K562 (cell line): ENCODE measurements at regions not wholly inside any gene's neighbourhood (a gene's known extent, or its start where the extent isn't known, plus 50 kb on each side); places are given as distances from the start of the nearest gene placed in this dataset.

ENCODE experiments used
- ATAC-seq: fragments of 200-7000 bp; cut with Tn5 transposase; 3 replicates; pipeline ENCODE4 v1.9.1; 2020; ENCODE audit warnings: moderate library complexity
- BruUV-seq: library from RNA; stranded (reverse); fragments of 400-500 nt; replicated peaks from 2 replicates; lab custom pipeline; 2021; lab: Mats Ljungman, UMichigan
- CTCF ChIA-PET: fragments of 300-600 bp; formaldehyde crosslinking; extraction: SDS; loops from one replicate; lab custom pipeline; 2021; ENCODE audit warnings: low intra/inter-chr PET ratio; lab: Yijun Ruan, JAX
- POLR2A ChIA-PET: fragments of 300-600, 350-650 bp; sonication (Branson Sonifier 250); formaldehyde crosslinking; extraction: SDS; loops from one replicate; lab custom pipeline; 2021; ENCODE audit warnings: antibody characterized with exemption, inconsistent platforms; lab: Yijun Ruan, JAX
- DNase-seq, 4 experiments: peaks; one replicate each; pipeline versions ENCODE4 v3.0.0 to v3.0.0-alpha.2; 2011 to 2018; ENCODE audit warnings: low spot score in 3 of 4, mixed read lengths in 3 of 4; ENCODE audit errors: extremely low read depth in 1 of 4
- FAIRE-seq: peaks from 2 replicates; lab custom pipeline; 2011; peaks lifted over from hg19 to GRCh38; lab: Jason Lieb, UNC
- H2AFZ ChIP-seq: 2 replicates; pipeline ENCODE4 v1.6.0; 2011; ENCODE audit warnings: low read depth, low read length, control low read depth, inconsistent platforms
- H3K27ac ChIP-seq: fragments of 200-600 bp; 3 replicates; pipeline ENCODE4 v1.8.0; 2011; ENCODE audit warnings: low read depth, mild to moderate bottlenecking, control low read depth, inconsistent platforms, low read length, moderate library complexity, mixed read lengths; ENCODE audit errors: extremely low read depth
- H3K27me3 ChIP-seq, 2 experiments: fragments of 300-600 bp in 1 of 2; 2 replicates in 1 of 2; 3 replicates in 1 of 2; pipeline versions ENCODE4 v1.6.0 to v1.8.0; 2011; ENCODE audit warnings: inconsistent platforms in 2 of 2, low read length in 2 of 2, mild to moderate bottlenecking in 1 of 2, mixed read lengths in 1 of 2, moderate library complexity in 1 of 2; ENCODE audit not compliant: control insufficient read depth in 2 of 2, insufficient read depth in 2 of 2
- H3K36me3 ChIP-seq: fragments of 300-600 bp; 3 replicates; pipeline ENCODE4 v1.8.0; 2011; ENCODE audit warnings: mild to moderate bottlenecking, low read length, inconsistent platforms; ENCODE audit not compliant: control insufficient read depth, insufficient read depth
- H3K4me1 ChIP-seq, 2 experiments: fragments of 200-600 bp in 1 of 2; replicated peaks in 1 of 2; 2 replicates in 1 of 2; 3 replicates in 1 of 2; pipeline versions ENCODE4 v1.5.1 to v1.8.0; 2011; ENCODE audit warnings: inconsistent platforms in 2 of 2, low read length in 2 of 2, mild to moderate bottlenecking in 1 of 2, mixed read lengths in 1 of 2, moderate library complexity in 1 of 2; ENCODE audit not compliant: control insufficient read depth in 2 of 2, insufficient read depth in 2 of 2
- H3K4me2 ChIP-seq: 2 replicates; pipeline ENCODE4 v1.6.1; 2011; ENCODE audit warnings: low read length, control low read depth, inconsistent platforms, mixed read lengths; ENCODE audit not compliant: insufficient read depth
- H3K4me3 ChIP-seq: fragments of 200-600 bp; sonication (generic), shearing (Covaris generic); 2 replicates; pipeline ENCODE4 v1.5.1; 2016; ENCODE audit warnings: control low read depth, inconsistent platforms
- H3K79me2 ChIP-seq: fragments of 200-600 bp; 3 replicates; pipeline ENCODE4 v1.8.0; 2011; ENCODE audit warnings: low read length, inconsistent platforms; ENCODE audit not compliant: control insufficient read depth, insufficient read depth
- H3K9ac ChIP-seq, 2 experiments: 2 replicates each; pipeline versions ENCODE4 v1.6.0 to v1.6.1; 2011; ENCODE audit warnings: low read depth in 2 of 2, low read length in 2 of 2, control low read depth in 1 of 2, inconsistent platforms in 1 of 2, mild to moderate bottlenecking in 1 of 2, mixed read lengths in 1 of 2; ENCODE audit not compliant: insufficient read depth in 1 of 2
- H3K9me1 ChIP-seq: one replicate; pipeline ENCODE4 v1.6.0; 2011; ENCODE audit warnings: inconsistent platforms, mild to moderate bottlenecking, low read length, moderate library complexity; ENCODE audit not compliant: control insufficient read depth, insufficient read depth
- H3K9me3 ChIP-seq: replicated peaks from 2 replicates; pipeline ENCODE4 v1.5.1; 2011; ENCODE audit warnings: low read depth, low read length, inconsistent platforms; ENCODE audit not compliant: control insufficient read depth, insufficient read depth
- H4K20me1 ChIP-seq: replicated peaks from 2 replicates; pipeline ENCODE4 v1.6.1; 2011; ENCODE audit warnings: low read length, inconsistent platforms, mixed read lengths; ENCODE audit not compliant: control insufficient read depth, insufficient read depth
- HIVEP1 ChIP-seq: fragments of 250-450 bp; sonication (Bioruptor Pico); IDR thresholded peaks from 2 replicates; pipeline ENCODE4 v1.4.0; 2020; ENCODE audit warnings: mild to moderate bottlenecking
- HSF4 ChIP-seq: fragments of 250-450 bp; sonication (Bioruptor Pico); IDR thresholded peaks from 2 replicates; pipeline ENCODE4 v2.1.2; 2022; ENCODE audit warnings: mild to moderate bottlenecking, moderate library complexity, borderline replicate concordance
- NR1H2 ChIP-seq: sonication (generic); formaldehyde crosslinking; IDR thresholded peaks from 2 replicates; pipeline ENCODE4 v1.4.0; 2020; ENCODE audit warnings: mild to moderate bottlenecking, missing genetic modification reagents
- PHB2 ChIP-seq: fragments of 450-650 bp; IDR thresholded peaks from 2 replicates; pipeline ENCODE4 v1.6.1; 2017; ENCODE audit warnings: low read depth
- PTTG1 ChIP-seq: fragments of 450-650 bp; IDR thresholded peaks from 2 replicates; pipeline ENCODE4 v1.6.1; 2016; ENCODE audit warnings: low read depth, mild to moderate bottlenecking, missing genetic modification characterization, missing compliant biosample characterization
- RFX1 ChIP-seq: fragments of 450-650 bp; IDR thresholded peaks from 2 replicates; pipeline ENCODE4 v1.6.1; 2016; ENCODE audit warnings: mild to moderate bottlenecking, moderate library complexity
- SPI1 ChIP-seq: IDR thresholded peaks from 2 replicates; pipeline ENCODE4 v1.6.1; 2011; ENCODE audit warnings: low read depth, low read length, control low read depth, borderline replicate concordance
- U2AF2 ChIP-seq: fragments of 200-400 bp; formaldehyde crosslinking; optimal IDR thresholded peaks from 2 replicates; pipeline ENCODE3; 2017; ENCODE audit warnings: low read depth, mild to moderate bottlenecking, low read length
- WGBS: fragments of 100-300 bp; shearing (Covaris generic); methylation state at CpG from one replicate; pipeline ENCODE4 v1.1.6; 2016; ENCODE audit warnings: low coverage, mixed read lengths; ENCODE audit not compliant: insufficient coverage; ENCODE audit errors: missing lambda C conversion rate; 5-methylcytosine and 5-hydroxymethylcytosine counted together
- in situ Hi-C: fragments of 300-500 bp; cut with MboI; formaldehyde crosslinking; loops from 4 replicates; pipeline ENCODE4 v1.15.0; 2018; ENCODE audit warnings: inconsistent platforms, mixed read lengths
- intact Hi-C: fragments of 100-400 bp; cut with micrococcal nuclease; formaldehyde crosslinking; loops from 2 replicates; pipeline ENCODE4 v1.14.2; 2022

DNA sequence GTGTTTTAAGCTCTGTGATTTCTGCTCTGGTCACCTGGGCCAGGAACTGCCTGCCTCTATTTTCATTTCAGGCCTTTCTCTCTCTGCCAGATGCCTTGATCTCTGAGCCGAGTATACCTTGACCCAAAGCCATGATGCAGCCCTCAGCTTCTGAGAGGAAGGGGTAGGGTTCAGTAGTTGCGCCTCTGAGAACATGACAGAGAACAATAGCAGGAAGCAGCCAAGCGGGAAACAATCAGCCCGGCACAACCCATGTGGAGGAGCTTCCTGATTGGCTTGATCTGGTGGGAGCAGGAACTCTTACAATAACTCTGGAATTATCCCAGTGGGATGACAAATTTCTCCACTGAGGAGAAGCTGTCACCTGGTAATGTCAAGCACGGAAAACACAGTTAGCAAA, 127.4 kb downstream of the PALM2AKAP2 start:
- TF ChIP-seq RFX1 (no peak), PTTG1 (no peak), NR1H2 (CRISPR knock-in tag) (no peak), U2AF2 (no peak)
- no peak for DNase-seq
- Histone ChIP-seq H3K4me3 (no peak overlapping the region), H3K4me2 (no peak overlapping the region), H2AFZ (no peak overlapping the region), H3K9me1 (no peaks in the 10 kb centered on the region), H3K36me3 (no peaks in the 10 kb centered on the region), H3K9me3 (no peaks in the 10 kb centered on the region), H4K20me1 (no peaks in the 10 kb centered on the region), H3K27me3 (no peaks in the 10 kb centered on the region), H3K4me1 (no peaks in the 10 kb centered on the region), H3K27ac (no peak overlapping the region), H3K79me2 (no peaks in the 10 kb centered on the region), H3K9ac (no peak overlapping the region)
- no TSS peak for BruUV-seq
- 0% methylated on average over 5 of the region's 5 CpGs for WGBS
- ATAC-seq, result no peak
- ChIA-PET POLR2A (no interaction called here), CTCF (no interaction called here)
- intact Hi-C loops (loop anchor here (10.0 kb wide), 1 partner anchor 717 kb away; no protein-coding TSS in a partner anchor), in situ Hi-C loops (loop anchor here (10.0 kb wide), 1 partner anchor 247 kb away; no protein-coding TSS in a partner anchor)
- no peak for FAIRE-seq

DNA sequence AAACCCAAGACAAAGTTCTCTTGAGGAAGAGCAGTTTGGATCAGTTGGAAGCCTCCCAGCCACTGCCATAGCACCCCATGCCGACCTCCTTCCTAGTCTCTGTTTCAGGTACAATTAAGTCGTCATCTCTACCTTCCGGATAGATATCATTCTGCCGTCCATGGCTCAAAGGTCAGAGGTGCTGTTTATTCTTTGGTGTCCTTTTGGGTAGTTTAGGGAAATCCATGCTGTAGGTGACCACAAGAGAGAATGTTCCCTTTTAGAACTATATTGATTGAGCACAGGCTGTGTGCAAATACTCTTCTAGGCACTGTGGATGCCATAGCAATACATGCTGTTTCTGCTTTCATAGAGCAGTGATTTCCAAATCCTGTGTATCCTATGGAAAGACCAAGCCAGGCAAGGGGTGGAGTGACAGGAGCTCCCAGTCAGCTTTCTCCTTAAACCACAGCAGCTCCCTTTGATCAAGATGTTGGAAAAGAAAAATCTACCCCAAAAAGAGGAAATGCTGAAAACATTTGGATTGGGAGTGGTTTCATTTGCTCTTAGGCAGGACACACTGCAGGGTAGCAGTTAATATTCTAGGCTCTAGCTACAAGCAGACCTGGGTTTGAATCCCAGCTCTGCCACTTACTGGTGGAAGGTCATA, 127.9 kb downstream of the PALM2AKAP2 start:
- 2% methylated on average over 4 of the region's 4 CpGs for WGBS
- Histone ChIP-seq H3K9me1 (no peaks in the 10 kb centered on the region), H3K27ac (no peak overlapping the region), H2AFZ (no peak overlapping the region), H3K9ac (no peak overlapping the region), H3K36me3 (no peaks in the 10 kb centered on the region), H4K20me1 (no peaks in the 10 kb centered on the region), H3K27me3 (no peaks in the 10 kb centered on the region), H3K4me3 (no peak overlapping the region), H3K9me3 (no peaks in the 10 kb centered on the region), H3K4me1 (no peaks in the 10 kb centered on the region), H3K4me2 (no peak overlapping the region), H3K79me2 (no peaks in the 10 kb centered on the region)
- BruUV-seq, result no TSS peak
- intact Hi-C loops (loop anchor here (10.0 kb wide), 1 partner anchor 717 kb away; no protein-coding TSS in a partner anchor), in situ Hi-C loops (loop anchor here (10.0 kb wide), 1 partner anchor 247 kb away; no protein-coding TSS in a partner anchor)
- CTCF ChIA-PET, result no interaction called here
- no peak for FAIRE-seq
- TF ChIP-seq HIVEP1, result no peak
- peak; percentile 16; the same call in 1 of the 2 replicates for TF ChIP-seq SPI1
- TF ChIP-seq HSF4, result no peak
- TF ChIP-seq PHB2, result no peak
- ATAC-seq, result no peak
- no peak for DNase-seq
- POLR2A ChIA-PET, result no interaction called here
